Thyroid gland (tissue), 4 donors: ENCODE measurements at regions not wholly inside any gene's neighbourhood (a gene's known extent, or its start where the extent isn't known, plus 50 kb on each side); places are given as distances from the start of the nearest gene placed in this dataset.

Experiments
- DNase-seq, 2 donors: peaks; one replicate each; pipeline ENCODE4 v3.0.0-alpha.2; 2019
- H3K27ac ChIP-seq, 3 donors: fragments of 200-600 bp; sonication (generic); 1 replicate in 2 of 3; 2 replicates in 1 of 3; pipeline ENCODE4 v1.5.1; 2016 to 2019; ENCODE audit warnings: mild to moderate bottlenecking in 1 of 3, moderate library complexity in 1 of 3
- H3K27me3 ChIP-seq: fragments of 200-600 bp; sonication (generic); one replicate; pipeline ENCODE4 v1.5.1; 2019
- H3K36me3 ChIP-seq, 2 donors: fragments of 200-600 bp; sonication (generic); one replicate each; pipeline ENCODE4 v1.5.1; 2016 to 2019
- H3K4me1 ChIP-seq, 2 donors: fragments of 200-600 bp; sonication (generic); one replicate each; pipeline ENCODE4 v1.5.1; 2017 to 2019
- H3K4me3 ChIP-seq, 3 donors: fragments of 200-600 bp; sonication (generic); replicated peaks in 1 of 3; 1 replicate in 2 of 3; 2 replicates in 1 of 3; pipeline ENCODE4 v1.5.1; 2016; ENCODE audit warnings: mild to moderate bottlenecking in 1 of 3
- H3K9me3 ChIP-seq: fragments of 200-600 bp; sonication (generic); one replicate; pipeline ENCODE4 v1.5.1; 2017
- POLR2A ChIP-seq, 2 donors: fragments of 450-650 bp; IDR thresholded peaks; one replicate each; pipeline ENCODE4 v1.6.1; 2017; ENCODE audit warnings: antibody characterized with exemption in 2 of 2, mild to moderate bottlenecking in 2 of 2, moderate library complexity in 1 of 2
- WGBS, 2 donors: methylation state at CpG; one replicate each; pipeline ENCODE4 v1.1.5; 2017; 5-methylcytosine and 5-hydroxymethylcytosine counted together
- intact Hi-C: fragments of 100-400 bp; cut with DNase I; formaldehyde crosslinking; loops from one replicate; pipeline ENCODE4 v1.15.1; 2023
- TF ChIP-seq, protein P1 (sequence below), 6 experiments: fragments of 200-600 bp in 3 of 6; fragments of 450-650 bp in 3 of 6; sonication (generic) in 3 of 6; IDR thresholded peaks; one replicate each; pipeline ENCODE4 v1.5.1; 2016 to 2019; ENCODE audit warnings: antibody characterized with exemption in 6 of 6, mild to moderate bottlenecking in 2 of 6, inconsistent platforms in 1 of 6, moderate library complexity in 1 of 6

DNA sequence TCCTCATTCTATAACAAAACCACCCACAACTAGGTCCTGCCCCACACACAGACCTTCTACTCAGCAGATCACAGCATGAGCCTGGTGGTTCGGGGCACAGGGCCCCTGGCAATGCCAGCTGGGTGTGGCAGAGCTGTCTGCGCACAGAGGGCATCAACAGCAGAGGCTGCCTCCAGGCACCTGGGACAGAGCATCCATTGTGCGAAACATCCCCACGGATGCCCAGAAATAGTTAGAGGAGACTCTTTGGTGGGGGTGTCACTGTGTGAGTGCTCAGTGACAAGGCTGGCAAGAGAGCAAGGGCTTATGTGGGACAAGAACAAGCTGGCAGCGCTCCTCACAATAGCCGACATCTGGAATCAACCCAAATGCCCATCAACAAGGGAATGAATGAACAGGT is 487.4 kb upstream of the PROK2 start:
- 96 to 99% methylated on average over 5 to 6 of the region's 6 CpGs for WGBS, 2 donors
- Histone ChIP-seq H3K9me3 (no peaks in the 10 kb centered on the region), H3K36me3 (no peaks in the 10 kb centered on the region), H3K27me3 (no peaks in the 10 kb centered on the region), H3K27ac (no peak overlapping the region), H3K4me3 (no peak overlapping the region), H3K4me1 (peaks cover 11 to 28% of the 10 kb centered on the region in 2 donors)
- TF ChIP-seq POLR2A (IDR thresholded peaks at IDR 0.05): no peak
- TF ChIP-seq, protein P1, sequence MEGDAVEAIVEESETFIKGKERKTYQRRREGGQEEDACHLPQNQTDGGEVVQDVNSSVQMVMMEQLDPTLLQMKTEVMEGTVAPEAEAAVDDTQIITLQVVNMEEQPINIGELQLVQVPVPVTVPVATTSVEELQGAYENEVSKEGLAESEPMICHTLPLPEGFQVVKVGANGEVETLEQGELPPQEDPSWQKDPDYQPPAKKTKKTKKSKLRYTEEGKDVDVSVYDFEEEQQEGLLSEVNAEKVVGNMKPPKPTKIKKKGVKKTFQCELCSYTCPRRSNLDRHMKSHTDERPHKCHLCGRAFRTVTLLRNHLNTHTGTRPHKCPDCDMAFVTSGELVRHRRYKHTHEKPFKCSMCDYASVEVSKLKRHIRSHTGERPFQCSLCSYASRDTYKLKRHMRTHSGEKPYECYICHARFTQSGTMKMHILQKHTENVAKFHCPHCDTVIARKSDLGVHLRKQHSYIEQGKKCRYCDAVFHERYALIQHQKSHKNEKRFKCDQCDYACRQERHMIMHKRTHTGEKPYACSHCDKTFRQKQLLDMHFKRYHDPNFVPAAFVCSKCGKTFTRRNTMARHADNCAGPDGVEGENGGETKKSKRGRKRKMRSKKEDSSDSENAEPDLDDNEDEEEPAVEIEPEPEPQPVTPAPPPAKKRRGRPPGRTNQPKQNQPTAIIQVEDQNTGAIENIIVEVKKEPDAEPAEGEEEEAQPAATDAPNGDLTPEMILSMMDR (IDR thresholded peaks at IDR 0.05): no peak
- DNase-seq: no peak
- intact Hi-C loops: no loop called here

DNA sequence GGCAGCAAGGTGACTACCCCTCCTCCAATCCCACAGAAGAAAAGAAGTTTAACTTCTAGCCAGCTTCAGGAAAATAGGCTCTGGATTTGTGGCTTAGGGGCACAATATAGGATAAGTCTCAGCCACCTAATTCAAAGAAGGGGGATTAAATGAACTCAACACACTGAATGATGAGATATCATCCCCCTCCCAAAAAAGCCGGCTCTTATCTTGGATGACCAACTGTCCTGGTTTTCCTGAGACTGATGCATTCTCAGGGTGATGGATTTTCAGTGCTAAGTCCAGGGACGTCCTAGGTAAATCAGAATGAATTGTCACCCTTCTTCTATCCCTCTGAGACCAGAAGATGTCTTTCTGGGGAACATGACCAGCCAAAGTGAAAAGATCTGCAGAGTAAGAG is 487.0 kb upstream of the PROK2 start:
- intact Hi-C loops: no loop called here
- no peak for DNase-seq
- Histone ChIP-seq H3K4me3 (no peak overlapping the region), H3K4me1 (peaks cover 11 to 28% of the 10 kb centered on the region in 2 donors), H3K9me3 (no peaks in the 10 kb centered on the region), H3K27ac (no peak overlapping the region), H3K27me3 (no peaks in the 10 kb centered on the region), H3K36me3 (no peaks in the 10 kb centered on the region)
- WGBS, 2 donors: 79 to 94% methylated on average over 2 of the region's 2 CpGs
- TF ChIP-seq, protein P1 (IDR thresholded peaks at IDR 0.05): no peak
- TF ChIP-seq POLR2A (IDR thresholded peaks at IDR 0.05): no peak

DNA sequence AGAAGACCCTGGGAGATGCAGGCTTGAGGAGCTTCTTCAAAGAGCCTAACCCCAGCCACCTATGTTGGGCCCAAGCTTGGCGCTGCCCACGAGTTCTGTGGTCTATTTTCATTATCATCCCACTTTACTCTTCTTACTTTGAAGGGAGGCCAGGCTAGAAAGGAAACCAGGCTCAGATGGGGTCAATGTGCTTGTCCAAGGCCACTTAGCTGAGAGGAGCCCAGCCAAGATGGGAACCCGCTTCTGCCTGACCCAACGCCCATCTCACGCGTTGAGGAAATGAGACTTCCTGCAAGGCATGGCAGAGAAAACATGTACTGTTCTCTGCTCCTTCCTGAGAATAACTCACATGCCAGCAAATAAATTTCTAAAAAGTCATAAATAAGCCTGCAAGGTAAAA is 486.3 kb upstream of the PROK2 start:
- DNase-seq: peak in 1 of 2 donors; percentile 12
- intact Hi-C loops: no loop called here
- no peaks in the 10 kb centered on the region for H3K27me3 ChIP-seq
- peak overlapping the region in 1 of 3 donors; percentile 12 for H3K27ac ChIP-seq
- no peak for TF ChIP-seq POLR2A (IDR thresholded peaks at IDR 0.05)
- TF ChIP-seq, protein P1 (IDR thresholded peaks at IDR 0.05): no peak
- no peaks in the 10 kb centered on the region for H3K36me3 ChIP-seq
- no peak overlapping the region for H3K4me3 ChIP-seq
- H3K4me1 ChIP-seq: peaks cover 11 to 28% of the 10 kb centered on the region in 2 donors
- H3K9me3 ChIP-seq: no peaks in the 10 kb centered on the region
- WGBS, 2 donors: 80 to 83% methylated on average over 6 of the region's 6 CpGs

DNA sequence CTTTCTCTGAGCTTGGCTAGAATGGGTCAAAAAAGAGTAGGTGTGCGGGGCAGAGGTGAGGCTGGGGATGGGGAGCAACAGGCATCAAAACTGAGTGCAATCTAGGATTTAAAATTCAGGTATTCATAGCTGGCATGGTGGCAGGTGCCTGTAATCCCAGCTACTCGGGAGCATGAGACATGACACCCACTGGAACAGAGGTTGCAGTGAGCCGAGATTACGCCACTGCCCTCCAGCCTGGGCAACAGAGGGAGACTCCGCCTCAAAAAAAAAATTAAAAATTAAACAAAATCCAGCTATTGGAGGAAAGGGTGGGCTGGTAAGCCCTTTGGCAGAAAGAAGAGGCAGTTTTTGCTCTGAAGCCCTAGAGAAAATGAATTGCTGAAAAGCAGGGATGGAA is 485.8 kb upstream of the PROK2 start:
- Histone ChIP-seq H3K27ac (peak overlapping the region in 1 of 3 donors; percentile 12), H3K27me3 (no peaks in the 10 kb centered on the region), H3K4me1 (peaks cover 11 to 28% of the 10 kb centered on the region in 2 donors), H3K4me3 (no peak overlapping the region), H3K36me3 (no peaks in the 10 kb centered on the region), H3K9me3 (no peaks in the 10 kb centered on the region)
- no peak for TF ChIP-seq POLR2A (IDR thresholded peaks at IDR 0.05)
- no peak for DNase-seq
- intact Hi-C loops: no loop called here
- WGBS, 2 donors: 96 to 97% methylated on average over 5 of the region's 5 CpGs

DNA sequence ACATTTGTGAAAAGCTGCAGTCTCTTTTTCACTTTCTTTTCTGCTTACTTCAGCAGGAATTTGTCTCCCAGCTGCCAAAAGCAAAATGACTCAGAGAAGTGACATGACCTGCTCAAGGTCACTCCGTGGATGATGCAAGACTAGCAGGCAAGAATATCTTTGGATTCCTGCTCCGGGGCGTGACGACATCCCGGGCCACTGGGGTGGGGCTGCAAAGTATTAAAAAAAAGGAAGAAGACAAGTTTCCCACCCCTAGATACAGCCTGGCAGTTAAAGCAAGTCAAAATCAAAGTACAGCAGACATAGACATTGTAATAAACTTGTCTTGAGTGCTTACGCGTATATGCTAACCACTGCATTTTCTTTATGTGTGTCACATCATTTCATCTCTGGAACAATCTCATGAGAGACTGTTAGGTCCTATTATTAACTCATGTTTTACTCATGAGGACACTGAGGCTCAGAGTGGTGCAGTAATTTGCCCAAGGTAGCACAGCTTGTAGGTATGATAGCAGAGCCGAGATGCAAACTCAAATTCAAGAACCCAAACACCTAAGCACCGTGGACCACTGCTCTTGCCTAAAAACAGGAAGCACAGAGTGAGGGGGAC is 485.2 kb upstream of the PROK2 start:
- 48 to 53% methylated on average over 9 of the region's 9 CpGs for WGBS, 2 donors
- Histone ChIP-seq H3K4me3 (no peak overlapping the region), H3K27me3 (no peaks in the 10 kb centered on the region), H3K27ac (peak overlapping the region in 1 of 3 donors; percentile 53), H3K36me3 (no peaks in the 10 kb centered on the region), H3K4me1 (peaks cover 11 to 28% of the 10 kb centered on the region in 2 donors), H3K9me3 (no peaks in the 10 kb centered on the region)
- intact Hi-C loops: no loop called here
- no peak for TF ChIP-seq POLR2A (IDR thresholded peaks at IDR 0.05)
- TF ChIP-seq, protein P1 (IDR thresholded peaks at IDR 0.05): no peak
- peak; percentile 56 to 65 for DNase-seq
